ENCODE measurements at regions not wholly inside any gene's neighbourhood (a gene's known extent, or its start where the extent isn't known, plus 50 kb on each side); places are given as distances from the start of the nearest gene placed in this dataset.

- DNase-seq, result no peak
- Histone ChIP-seq H3K4me1 (peaks cover 32% of the 10 kb centered on the region), H3K27me3 (ENCODE audit: low read depth) (no peaks in the 10 kb centered on the region), H3K4me3 (no peak overlapping the region), H3K9me3 (replicated peaks) (peaks cover 20% of the 10 kb centered on the region), H3K27ac (replicated peaks) (peak overlapping the region; percentile 88), H3K36me3 (no peaks in the 10 kb centered on the region)
- intact Hi-C loops (cut with micrococcal nuclease), result no loop called here
- no peak for TF ChIP-seq CTCF (IDR thresholded peaks at IDR 0.05; ENCODE audit: borderline replicate concordance)
Observed at GRCh38 chr17:77728871-77729270, 229.6 kb upstream of the TNRC6C start.

GRCh38 chr17:77729587-77729986 is 228.9 kb upstream of the TNRC6C start:
- peaks cover 37% of the 10 kb centered on the region for H3K4me1 ChIP-seq
- intact Hi-C loops (cut with micrococcal nuclease), result no loop called here
- no peak for DNase-seq
- no peak for TF ChIP-seq CTCF (IDR thresholded peaks at IDR 0.05; ENCODE audit: borderline replicate concordance)
- H3K36me3 ChIP-seq, result no peaks in the 10 kb centered on the region
- H3K4me3 ChIP-seq, result no peak overlapping the region
- no peaks in the 10 kb centered on the region for H3K27me3 ChIP-seq (ENCODE audit: low read depth)
- peaks cover 20% of the 10 kb centered on the region for H3K9me3 ChIP-seq (replicated peaks)
- peak overlapping the region; percentile 88 for H3K27ac ChIP-seq (replicated peaks)

GRCh38 chr17:77730376-77730775 is 228.1 kb upstream of the TNRC6C start:
- DNase-seq, result no peak
- intact Hi-C loops (cut with micrococcal nuclease), result no loop called here
- Histone ChIP-seq H3K4me1 (peaks cover 45% of the 10 kb centered on the region), H3K4me3 (no peak overlapping the region), H3K9me3 (replicated peaks) (peaks cover 20% of the 10 kb centered on the region), H3K36me3 (no peaks in the 10 kb centered on the region), H3K27ac (replicated peaks) (no peak overlapping the region), H3K27me3 (ENCODE audit: low read depth) (no peaks in the 10 kb centered on the region)
- TF ChIP-seq CTCF (IDR thresholded peaks at IDR 0.05; ENCODE audit: borderline replicate concordance), result no peak

- peak overlapping the region; percentile 37 for H3K4me3 ChIP-seq
- intact Hi-C loops (cut with micrococcal nuclease), result no loop called here
- no peak for TF ChIP-seq CTCF (IDR thresholded peaks at IDR 0.05; ENCODE audit: borderline replicate concordance)
- H3K9me3 ChIP-seq (replicated peaks), result peaks cover 20% of the 10 kb centered on the region
- H3K36me3 ChIP-seq, result no peaks in the 10 kb centered on the region
- H3K27me3 ChIP-seq (ENCODE audit: low read depth), result no peaks in the 10 kb centered on the region
- no peak for DNase-seq
- peak overlapping the region; percentile 92 for H3K27ac ChIP-seq (replicated peaks)
- H3K4me1 ChIP-seq, result peaks cover 57% of the 10 kb centered on the region
Observed at GRCh38 chr17:77733576-77734296, 224.8 kb upstream of the TNRC6C start.

GRCh38 chr17:77734371-77735080 is 224.0 kb upstream of the TNRC6C start:
- Histone ChIP-seq H3K4me1 (peaks cover 59% of the 10 kb centered on the region), H3K27me3 (ENCODE audit: low read depth) (no peaks in the 10 kb centered on the region), H3K36me3 (no peaks in the 10 kb centered on the region), H3K9me3 (replicated peaks) (peaks cover 20% of the 10 kb centered on the region), H3K4me3 (peak overlapping the region; percentile 37), H3K27ac (replicated peaks) (peak overlapping the region; percentile 92)
- DNase-seq, result peak; percentile 93
- intact Hi-C loops (cut with micrococcal nuclease), result no loop called here
- no peak for TF ChIP-seq CTCF (IDR thresholded peaks at IDR 0.05; ENCODE audit: borderline replicate concordance)

Measured in left ventricle myocardium inferior (tissue), 1 donor.